ENCODE measurements at regions not wholly inside any gene's neighbourhood (a gene's known extent, or its start where the extent isn't known, plus 50 kb on each side); places are given as distances from the start of the nearest gene placed in this dataset.

- TF ChIP-seq POLR2AphosphoS5 (IDR thresholded peaks at IDR 0.05; ENCODE audit: low read depth, low read length) (no peak), TAF1 (IDR thresholded peaks at IDR 0.05; ENCODE audit: borderline replicate concordance, insufficient read depth, low read length) (no peak), SIN3A (IDR thresholded peaks at IDR 0.05; ENCODE audit: borderline replicate concordance, insufficient read depth, low read length) (no peak), FOXP2 (optimal IDR thresholded peaks at IDR 0.05; ENCODE audit: borderline replicate concordance, extremely low read depth, extremely low read length, insufficient read depth) (no peak)
- TF ChIP-seq, protein P1, sequence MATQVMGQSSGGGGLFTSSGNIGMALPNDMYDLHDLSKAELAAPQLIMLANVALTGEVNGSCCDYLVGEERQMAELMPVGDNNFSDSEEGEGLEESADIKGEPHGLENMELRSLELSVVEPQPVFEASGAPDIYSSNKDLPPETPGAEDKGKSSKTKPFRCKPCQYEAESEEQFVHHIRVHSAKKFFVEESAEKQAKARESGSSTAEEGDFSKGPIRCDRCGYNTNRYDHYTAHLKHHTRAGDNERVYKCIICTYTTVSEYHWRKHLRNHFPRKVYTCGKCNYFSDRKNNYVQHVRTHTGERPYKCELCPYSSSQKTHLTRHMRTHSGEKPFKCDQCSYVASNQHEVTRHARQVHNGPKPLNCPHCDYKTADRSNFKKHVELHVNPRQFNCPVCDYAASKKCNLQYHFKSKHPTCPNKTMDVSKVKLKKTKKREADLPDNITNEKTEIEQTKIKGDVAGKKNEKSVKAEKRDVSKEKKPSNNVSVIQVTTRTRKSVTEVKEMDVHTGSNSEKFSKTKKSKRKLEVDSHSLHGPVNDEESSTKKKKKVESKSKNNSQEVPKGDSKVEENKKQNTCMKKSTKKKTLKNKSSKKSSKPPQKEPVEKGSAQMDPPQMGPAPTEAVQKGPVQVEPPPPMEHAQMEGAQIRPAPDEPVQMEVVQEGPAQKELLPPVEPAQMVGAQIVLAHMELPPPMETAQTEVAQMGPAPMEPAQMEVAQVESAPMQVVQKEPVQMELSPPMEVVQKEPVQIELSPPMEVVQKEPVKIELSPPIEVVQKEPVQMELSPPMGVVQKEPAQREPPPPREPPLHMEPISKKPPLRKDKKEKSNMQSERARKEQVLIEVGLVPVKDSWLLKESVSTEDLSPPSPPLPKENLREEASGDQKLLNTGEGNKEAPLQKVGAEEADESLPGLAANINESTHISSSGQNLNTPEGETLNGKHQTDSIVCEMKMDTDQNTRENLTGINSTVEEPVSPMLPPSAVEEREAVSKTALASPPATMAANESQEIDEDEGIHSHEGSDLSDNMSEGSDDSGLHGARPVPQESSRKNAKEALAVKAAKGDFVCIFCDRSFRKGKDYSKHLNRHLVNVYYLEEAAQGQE (IDR thresholded peaks at IDR 0.05; ENCODE audit: insufficient read depth in 1 of 2, low read depth in 2 of 2, low read length in 2 of 2) = no peak
Observed at GRCh38 chr3:86173401-86173800, 817.5 kb downstream of the VGLL3 start.
